ENCODE measurements at regions not wholly inside any gene's neighbourhood (a gene's known extent, or its start where the extent isn't known, plus 50 kb on each side); places are given as distances from the start of the nearest gene placed in this dataset.

GRCh38 chr1:47594627-47595026 lies 156.8 kb downstream of the FOXD2 start:
- TF ChIP-seq CTCF (IDR thresholded peaks at IDR 0.05) = no peak
- TF ChIP-seq POLR2AphosphoS5 (IDR thresholded peaks at IDR 0.05) = no peak
- TF ChIP-seq POLR2A (IDR thresholded peaks at IDR 0.05) = no peak
- TF ChIP-seq EP300 (IDR thresholded peaks at IDR 0.05) = no peak

Measured in gastroesophageal sphincter (tissue), 3 donors.